H9 (cell line): ENCODE measurements at regions not wholly inside any gene's neighbourhood (a gene's known extent, or its start where the extent isn't known, plus 50 kb on each side); places are given as distances from the start of the nearest gene placed in this dataset.

Experiments
- DNase-seq: peaks from one replicate; pipeline ENCODE4 v3.0.0-alpha.2; 2017
- H2AFZ ChIP-seq: one replicate; pipeline ENCODE4 v1.6.1; 2013; ENCODE audit warnings: mild to moderate bottlenecking, low read length, control low read depth, moderate library complexity
- H2AK5ac ChIP-seq: 2 replicates; pipeline ENCODE4 v1.6.1; 2013; ENCODE audit warnings: low read length, control low read depth, mixed read lengths; ENCODE audit not compliant: insufficient read length
- H2BK120ac ChIP-seq: one replicate; pipeline ENCODE4 v1.6.1; 2013; ENCODE audit warnings: low read depth, mild to moderate bottlenecking, low read length, control low read depth, inconsistent platforms; ENCODE audit not compliant: poor library complexity, severe bottlenecking
- H2BK12ac ChIP-seq: 2 replicates; pipeline ENCODE4 v1.6.1; 2013; ENCODE audit warnings: low read length, control low read depth, mixed read lengths, low read depth; ENCODE audit not compliant: insufficient read length
- H2BK15ac ChIP-seq: 2 replicates; pipeline ENCODE4 v1.6.1; 2013; ENCODE audit warnings: low read depth, low read length, control low read depth
- H2BK20ac ChIP-seq: one replicate; pipeline ENCODE4 v1.6.1; 2013; ENCODE audit warnings: low read depth, mild to moderate bottlenecking, low read length, control low read depth, inconsistent platforms; ENCODE audit not compliant: poor library complexity, severe bottlenecking
- H2BK5ac ChIP-seq: 2 replicates; pipeline ENCODE4 v1.6.1; 2013; ENCODE audit warnings: low read length, control low read depth, mixed read lengths; ENCODE audit not compliant: insufficient read length
- H3K14ac ChIP-seq: 2 replicates; pipeline ENCODE4 v1.6.1; 2013; ENCODE audit warnings: low read length, control low read depth; ENCODE audit not compliant: insufficient read depth
- H3K18ac ChIP-seq: 2 replicates; pipeline ENCODE4 v1.6.1; 2013; ENCODE audit warnings: low read depth, mild to moderate bottlenecking, mixed read lengths, low read length, control low read depth; ENCODE audit not compliant: insufficient read length
- H3K23ac ChIP-seq: 2 replicates; pipeline ENCODE4 v1.6.1; 2013; ENCODE audit warnings: low read length, control low read depth, mixed read lengths, low read depth; ENCODE audit not compliant: insufficient read length
- H3K23me2 ChIP-seq: 2 replicates; pipeline ENCODE4 v1.6.1; 2013; ENCODE audit warnings: low read depth, mild to moderate bottlenecking, mixed read lengths, low read length, control low read depth; ENCODE audit not compliant: insufficient read length, poor library complexity, severe bottlenecking
- H3K27ac ChIP-seq: 2 replicates; pipeline ENCODE4 v1.5.1; 2013; ENCODE audit warnings: low read length, control low read depth, mixed read lengths, low read depth; ENCODE audit not compliant: insufficient read length
- H3K27me3 ChIP-seq: 2 replicates; pipeline ENCODE4 v1.6.1; 2013; ENCODE audit warnings: low read length, control low read depth, inconsistent platforms; ENCODE audit not compliant: insufficient read depth
- H3K4ac ChIP-seq: 2 replicates; pipeline ENCODE4 v1.6.1; 2013; ENCODE audit warnings: low read depth, mild to moderate bottlenecking, control low read depth, inconsistent platforms, low read length, moderate library complexity
- H3K4me1 ChIP-seq: 2 replicates; pipeline ENCODE4 v1.6.1; 2013; ENCODE audit warnings: low read length, control low read depth, inconsistent platforms; ENCODE audit not compliant: insufficient read depth
- H3K4me2 ChIP-seq: 2 replicates; pipeline ENCODE4 v1.6.1; 2013; ENCODE audit warnings: low read length, control low read depth, mixed read lengths; ENCODE audit not compliant: insufficient read length, insufficient read depth
- H3K56ac ChIP-seq: 2 replicates; pipeline ENCODE4 v1.6.1; 2013; ENCODE audit warnings: low read depth, mild to moderate bottlenecking, mixed read lengths, low read length, control low read depth; ENCODE audit not compliant: insufficient read length
- H3K79me1 ChIP-seq: 2 replicates; pipeline ENCODE4 v1.6.1; 2013; ENCODE audit warnings: low read depth, mild to moderate bottlenecking, moderate library complexity, low read length, control low read depth, inconsistent platforms; ENCODE audit not compliant: insufficient read depth, poor library complexity, severe bottlenecking
- H3K79me2 ChIP-seq: 2 replicates; pipeline ENCODE4 v1.6.1; 2013; ENCODE audit warnings: low read length, control low read depth, inconsistent platforms; ENCODE audit not compliant: insufficient read depth
- H3K9ac ChIP-seq: 2 replicates; pipeline ENCODE4 v1.6.1; 2013; ENCODE audit warnings: low read length, control low read depth, mixed read lengths; ENCODE audit not compliant: insufficient read length; ENCODE audit errors: extremely low read depth
- H3K9me3 ChIP-seq: one replicate; pipeline ENCODE4 v1.6.1; 2013; ENCODE audit warnings: low read depth, low read length, inconsistent platforms; ENCODE audit not compliant: control insufficient read depth
- H3T11ph ChIP-seq: one replicate; pipeline ENCODE4 v1.6.1; 2013; ENCODE audit warnings: mild to moderate bottlenecking, low read length, control low read depth, inconsistent platforms
- H4K20me1 ChIP-seq: one replicate; pipeline ENCODE4 v1.6.1; 2013; ENCODE audit not compliant: control insufficient read depth, insufficient read length, insufficient read depth
- H4K5ac ChIP-seq: 2 replicates; pipeline ENCODE4 v1.6.1; 2013; ENCODE audit warnings: low read depth, mild to moderate bottlenecking, mixed read lengths, low read length, control low read depth; ENCODE audit not compliant: insufficient read length
- H4K8ac ChIP-seq: replicated peaks from 2 replicates; pipeline ENCODE4 v1.6.1; 2013; ENCODE audit warnings: low read length, control low read depth, mixed read lengths, low read depth; ENCODE audit not compliant: insufficient read length
- H4K91ac ChIP-seq: 2 replicates; pipeline ENCODE4 v1.6.1; 2013; ENCODE audit warnings: low read depth, mild to moderate bottlenecking, moderate library complexity, mixed read lengths, low read length, control low read depth; ENCODE audit not compliant: insufficient read length
- H3K27ac Mint-ChIP-seq, 3 experiments: 2 replicates in 2 of 3; 3 replicates in 1 of 3; pipeline ENCODE4 v1.8.0; 2020 to 2021; ENCODE audit warnings: mixed read lengths in 3 of 3, mild to moderate bottlenecking in 1 of 3, moderate library complexity in 1 of 3
- H3K27me3 Mint-ChIP-seq: 2 replicates; pipeline ENCODE4 v1.8.0; 2021; ENCODE audit warnings: low read depth, mild to moderate bottlenecking, moderate library complexity, mixed read lengths
- H3K36me3 Mint-ChIP-seq, 3 experiments: 2 replicates in 2 of 3; 3 replicates in 1 of 3; pipeline ENCODE4 v1.8.0; 2020 to 2021; ENCODE audit warnings: low read depth in 3 of 3, mixed read lengths in 3 of 3; ENCODE audit not compliant: insufficient read depth in 1 of 3
- H3K4me1 Mint-ChIP-seq, 2 experiments: 2 replicates each; pipeline ENCODE4 v1.8.0; 2020; ENCODE audit warnings: mixed read lengths in 2 of 2
- H3K4me3 Mint-ChIP-seq, 2 experiments: 2 replicates in 1 of 2; 3 replicates in 1 of 2; pipeline ENCODE4 v1.8.0; 2020 to 2021; ENCODE audit warnings: mild to moderate bottlenecking in 2 of 2, mixed read lengths in 2 of 2, moderate library complexity in 1 of 2
- H3K9me3 Mint-ChIP-seq, 2 experiments: 2 replicates in 1 of 2; 3 replicates in 1 of 2; pipeline ENCODE4 v1.8.0; 2020; ENCODE audit warnings: mild to moderate bottlenecking in 2 of 2, mixed read lengths in 2 of 2, moderate library complexity in 1 of 2
- TF ChIP-seq, protein P1 (sequence below): fragments of 200-600 bp; sonication (generic); conservative IDR thresholded peaks from 3 replicates; pipeline ENCODE4 v1.8.0; 2021; ENCODE audit warnings: antibody characterized with exemption, mild to moderate bottlenecking

GRCh38 chr20:41716911-41717310 lies 98.7 kb upstream of the CHD6 start:
- H3K27me3 ChIP-seq: no peaks in the 10 kb centered on the region
- no peaks in the 10 kb centered on the region for H3K9me3 ChIP-seq
- TF ChIP-seq, protein P1, sequence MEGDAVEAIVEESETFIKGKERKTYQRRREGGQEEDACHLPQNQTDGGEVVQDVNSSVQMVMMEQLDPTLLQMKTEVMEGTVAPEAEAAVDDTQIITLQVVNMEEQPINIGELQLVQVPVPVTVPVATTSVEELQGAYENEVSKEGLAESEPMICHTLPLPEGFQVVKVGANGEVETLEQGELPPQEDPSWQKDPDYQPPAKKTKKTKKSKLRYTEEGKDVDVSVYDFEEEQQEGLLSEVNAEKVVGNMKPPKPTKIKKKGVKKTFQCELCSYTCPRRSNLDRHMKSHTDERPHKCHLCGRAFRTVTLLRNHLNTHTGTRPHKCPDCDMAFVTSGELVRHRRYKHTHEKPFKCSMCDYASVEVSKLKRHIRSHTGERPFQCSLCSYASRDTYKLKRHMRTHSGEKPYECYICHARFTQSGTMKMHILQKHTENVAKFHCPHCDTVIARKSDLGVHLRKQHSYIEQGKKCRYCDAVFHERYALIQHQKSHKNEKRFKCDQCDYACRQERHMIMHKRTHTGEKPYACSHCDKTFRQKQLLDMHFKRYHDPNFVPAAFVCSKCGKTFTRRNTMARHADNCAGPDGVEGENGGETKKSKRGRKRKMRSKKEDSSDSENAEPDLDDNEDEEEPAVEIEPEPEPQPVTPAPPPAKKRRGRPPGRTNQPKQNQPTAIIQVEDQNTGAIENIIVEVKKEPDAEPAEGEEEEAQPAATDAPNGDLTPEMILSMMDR: no peak
- H3K79me1 ChIP-seq: no peaks in the 10 kb centered on the region
- no peak overlapping the region for H3K9ac ChIP-seq
- no peak overlapping the region for H2AFZ ChIP-seq
- no peak overlapping the region for H3K27ac Mint-ChIP-seq
- no peak overlapping the region for H4K8ac ChIP-seq
- H3K4me3 Mint-ChIP-seq: no peak overlapping the region
- no peaks in the 10 kb centered on the region; the same call in none of the 2 replicates for H3K27me3 Mint-ChIP-seq
- H3K23ac ChIP-seq: no peak overlapping the region
- H3K27ac ChIP-seq: no peak overlapping the region
- H2BK12ac ChIP-seq: no peak overlapping the region
- H3K14ac ChIP-seq: no peak overlapping the region
- no peaks in the 10 kb centered on the region for H4K20me1 ChIP-seq
- peaks cover 4 to 10% of the 10 kb centered on the region in 2 experiments; a peak in 2 of 4 replicates for H3K4me1 Mint-ChIP-seq
- no peak overlapping the region for H2BK5ac ChIP-seq
- no peak overlapping the region for H2BK20ac ChIP-seq
- no peaks in the 10 kb centered on the region for H3K23me2 ChIP-seq
- H3K56ac ChIP-seq: no peak overlapping the region
- H3K4me1 ChIP-seq: no peaks in the 10 kb centered on the region
- no peak overlapping the region for H4K91ac ChIP-seq
- no peak overlapping the region for H2BK15ac ChIP-seq
- H3T11ph ChIP-seq: no peak overlapping the region
- DNase-seq: no peak
- H3K9me3 Mint-ChIP-seq: no peaks in the 10 kb centered on the region; a peak in 1 of 5 replicates
- no peak overlapping the region for H3K4me2 ChIP-seq
- no peaks in the 10 kb centered on the region for H3K36me3 Mint-ChIP-seq
- no peak overlapping the region for H4K5ac ChIP-seq
- no peak overlapping the region for H2BK120ac ChIP-seq
- H2AK5ac ChIP-seq: no peak overlapping the region
- no peak overlapping the region for H3K4ac ChIP-seq
- no peaks in the 10 kb centered on the region for H3K79me2 ChIP-seq
- H3K18ac ChIP-seq: no peak overlapping the region
